Neural progenitor cell (in vitro differentiated cells): ENCODE measurements at regions not wholly inside any gene's neighbourhood (a gene's known extent, or its start where the extent isn't known, plus 50 kb on each side); places are given as distances from the start of the nearest gene placed in this dataset.

Experiments
- DNase-seq: peaks from one replicate; pipeline ENCODE4 v3.0.0-alpha.2; 2016; ENCODE audit warnings: low spot score
- H2AFZ ChIP-seq: fragments of 200-600 bp; sonication (generic); replicated peaks from 2 replicates; pipeline ENCODE4 v1.6.1; 2016; ENCODE audit warnings: antibody characterized with exemption
- H3F3A ChIP-seq: fragments of 200-600 bp; sonication (generic); 2 replicates; pipeline ENCODE4 v1.6.1; 2016; ENCODE audit warnings: antibody characterized with exemption, low read depth
- H3K27ac ChIP-seq: fragments of 200-600 bp; sonication (generic); 2 replicates; pipeline ENCODE4 v1.5.1; 2016; ENCODE audit warnings: mild to moderate bottlenecking
- H3K27me3 ChIP-seq: fragments of 200-600 bp; sonication (generic); 2 replicates; pipeline ENCODE4 v1.6.1; 2016; ENCODE audit warnings: mild to moderate bottlenecking, moderate library complexity
- H3K36me3 ChIP-seq: fragments of 200-600 bp; sonication (generic); 2 replicates; pipeline ENCODE4 v1.5.1; 2016
- H3K4me1 ChIP-seq: fragments of 200-600 bp; sonication (generic); 2 replicates; pipeline ENCODE4 v1.6.1; 2016; ENCODE audit warnings: mixed run types
- H3K4me2 ChIP-seq: fragments of 200-600 bp; sonication (generic); 2 replicates; pipeline ENCODE4 v1.6.1; 2016
- H3K4me3 ChIP-seq: fragments of 200-600 bp; sonication (generic); 2 replicates; pipeline ENCODE4 v1.5.1; 2016
- H3K79me2 ChIP-seq: fragments of 200-600 bp; sonication (generic); 2 replicates; pipeline ENCODE4 v1.6.1; 2016; ENCODE audit warnings: low read depth
- H3K9ac ChIP-seq: fragments of 200-600 bp; sonication (generic); 2 replicates; pipeline ENCODE4 v1.6.1; 2016
- H3K9me3 ChIP-seq: fragments of 200-600 bp; sonication (generic); 2 replicates; pipeline ENCODE4 v1.5.1; 2016; ENCODE audit warnings: low read depth
- H4K20me1 ChIP-seq: fragments of 200-600 bp; sonication (generic); 2 replicates; pipeline ENCODE4 v1.6.1; 2016; ENCODE audit warnings: low read depth
- H3K27ac Mint-ChIP-seq: 3 replicates; pipeline ENCODE4 v1.8.0; 2021; ENCODE audit warnings: mixed read lengths
- H3K27me3 Mint-ChIP-seq: 2 replicates; pipeline ENCODE4 v1.8.0; 2022; ENCODE audit warnings: low read depth, mild to moderate bottlenecking, inconsistent platforms, moderate library complexity, mixed read lengths; ENCODE audit not compliant: insufficient read depth
- H3K36me3 Mint-ChIP-seq: 3 replicates; pipeline ENCODE4 v1.8.0; 2021; ENCODE audit warnings: mixed read lengths
- H3K4me1 Mint-ChIP-seq: 3 replicates; pipeline ENCODE4 v1.8.0; 2021; ENCODE audit warnings: mixed read lengths
- H3K4me3 Mint-ChIP-seq: 3 replicates; pipeline ENCODE4 v1.8.0; 2021; ENCODE audit warnings: mild to moderate bottlenecking, moderate library complexity, mixed read lengths
- H3K9me3 Mint-ChIP-seq: 3 replicates; pipeline ENCODE4 v1.8.0; 2020; ENCODE audit warnings: mixed read lengths
- CTCF ChIP-seq: fragments of 200-600 bp; sonication (generic); IDR thresholded peaks from 2 replicates; pipeline ENCODE4 v1.5.1; 2017; ENCODE audit warnings: antibody characterized with exemption, mild to moderate bottlenecking
- EZH2 ChIP-seq: fragments of 200-600 bp; sonication (generic); IDR thresholded peaks from 2 replicates; pipeline ENCODE4 v1.6.1; 2017; ENCODE audit warnings: antibody characterized with exemption, mild to moderate bottlenecking, moderate library complexity
- EZH2phosphoT487 ChIP-seq: fragments of 200-600 bp; sonication (generic); IDR thresholded peaks from 2 replicates; pipeline ENCODE4 v1.6.1; 2017; ENCODE audit warnings: antibody characterized with exemption

GRCh38 chr4:124947622-124948265 is 235.2 kb upstream of the ANKRD50 start:
- Histone ChIP-seq H3K9me3 (no peaks in the 10 kb centered on the region), H2AFZ (no peak overlapping the region), H3K27me3 (no peaks in the 10 kb centered on the region), H3K9ac (no peak overlapping the region), H3K27ac (no peak overlapping the region), H3F3A (no peaks in the 10 kb centered on the region), H3K4me1 (no peaks in the 10 kb centered on the region), H3K36me3 (no peaks in the 10 kb centered on the region), H3K79me2 (no peaks in the 10 kb centered on the region), H4K20me1 (no peaks in the 10 kb centered on the region), H3K4me2 (no peak overlapping the region), H3K4me3 (no peak overlapping the region)
- Mint-ChIP-seq H3K27me3 (no peaks in the 10 kb centered on the region), H3K4me3 (no peak overlapping the region), H3K4me1 (no peaks in the 10 kb centered on the region), H3K9me3 (peaks cover 6% of the 10 kb centered on the region), H3K36me3 (no peaks in the 10 kb centered on the region), H3K27ac (no peak overlapping the region)
- DNase-seq = no peak
- TF ChIP-seq CTCF (no peak), EZH2 (no peak), EZH2phosphoT487 (no peak)

GRCh38 chr4:124946696-124947095 is 234.2 kb upstream of the ANKRD50 start:
- H3K9me3 ChIP-seq = no peaks in the 10 kb centered on the region
- H3K4me1 ChIP-seq = no peaks in the 10 kb centered on the region
- H3K4me2 ChIP-seq = no peak overlapping the region
- TF ChIP-seq CTCF = no peak
- no peak for TF ChIP-seq EZH2phosphoT487
- no peak for TF ChIP-seq EZH2
- no peaks in the 10 kb centered on the region for H3K27me3 Mint-ChIP-seq
- H3K4me3 ChIP-seq = no peak overlapping the region
- H3K27ac ChIP-seq = no peak overlapping the region
- no peaks in the 10 kb centered on the region for H3K79me2 ChIP-seq
- no peaks in the 10 kb centered on the region for H3K4me1 Mint-ChIP-seq
- H3K36me3 ChIP-seq = no peaks in the 10 kb centered on the region
- no peak overlapping the region for H3K27ac Mint-ChIP-seq
- no peaks in the 10 kb centered on the region for H3K36me3 Mint-ChIP-seq
- H3K9ac ChIP-seq = no peak overlapping the region
- H4K20me1 ChIP-seq = no peaks in the 10 kb centered on the region
- no peaks in the 10 kb centered on the region for H3F3A ChIP-seq
- no peaks in the 10 kb centered on the region for H3K27me3 ChIP-seq
- no peak overlapping the region for H3K4me3 Mint-ChIP-seq
- peaks cover 5% of the 10 kb centered on the region for H3K9me3 Mint-ChIP-seq
- no peak for DNase-seq
- H2AFZ ChIP-seq = peak overlapping the region; percentile 42

GRCh38 chr4:124945422-124945821 is 232.9 kb upstream of the ANKRD50 start:
- no peaks in the 10 kb centered on the region for H3K79me2 ChIP-seq
- H3K9ac ChIP-seq = no peak overlapping the region
- no peak overlapping the region for H3K4me2 ChIP-seq
- Mint-ChIP-seq H3K36me3 (no peaks in the 10 kb centered on the region), H3K9me3 (no peaks in the 10 kb centered on the region), H3K27ac (no peak overlapping the region), H3K4me1 (peaks cover under 1% of the 10 kb centered on the region), H3K4me3 (no peak overlapping the region), H3K27me3 (no peaks in the 10 kb centered on the region)
- H3K27me3 ChIP-seq = no peaks in the 10 kb centered on the region
- no peaks in the 10 kb centered on the region for H3K9me3 ChIP-seq
- H3K27ac ChIP-seq = no peak overlapping the region
- TF ChIP-seq EZH2 = no peak
- no peak for TF ChIP-seq CTCF
- TF ChIP-seq EZH2phosphoT487 = no peak
- H3K4me3 ChIP-seq = no peak overlapping the region
- H2AFZ ChIP-seq = no peak overlapping the region
- no peaks in the 10 kb centered on the region for H4K20me1 ChIP-seq
- H3F3A ChIP-seq = no peaks in the 10 kb centered on the region
- no peaks in the 10 kb centered on the region for H3K36me3 ChIP-seq
- no peak for DNase-seq
- no peaks in the 10 kb centered on the region for H3K4me1 ChIP-seq
